ENCODE measurements at regions not wholly inside any gene's neighbourhood (a gene's known extent, or its start where the extent isn't known, plus 50 kb on each side); places are given as distances from the start of the nearest gene placed in this dataset.

GRCh38 chr5:24789611-24790351 is 145.0 kb upstream of the CDH10 start:
- H3K27me3 ChIP-seq = no peaks in the 10 kb centered on the region
- DNase-seq (no peak), ATAC-seq (no peak)
- H3K27ac ChIP-seq = no peak overlapping the region
- WGBS, 2 donors = 60 to 67% methylated on average over 4 of the region's 4 CpGs
- H3K4me1 ChIP-seq = no peaks in the 10 kb centered on the region
- peaks cover 0 to 4% (median 0%) of the 10 kb centered on the region in 11 donors for H3K9me3 ChIP-seq
- no peak overlapping the region for H3K4me3 ChIP-seq
- no peak for TF ChIP-seq CTCF (IDR thresholded peaks at IDR 0.05)
- intact Hi-C loops (cut with DNase I) = no loop called here
- H3K36me3 ChIP-seq = no peaks in the 10 kb centered on the region

GRCh38 chr5:24788829-24789514 is 144.2 kb upstream of the CDH10 start:
- Histone ChIP-seq H3K9me3 (peaks cover 0 to 4% (median 0%) of the 10 kb centered on the region in 11 donors), H3K36me3 (no peaks in the 10 kb centered on the region), H3K27me3 (no peaks in the 10 kb centered on the region), H3K4me1 (no peaks in the 10 kb centered on the region), H3K4me3 (no peak overlapping the region), H3K27ac (no peak overlapping the region)
- 73 to 79% methylated on average over 2 of the region's 2 CpGs for WGBS, 2 donors
- TF ChIP-seq CTCF (IDR thresholded peaks at IDR 0.05) = no peak
- intact Hi-C loops (cut with DNase I) = no loop called here
- no peak for ATAC-seq
- no peak for DNase-seq

- Histone ChIP-seq H3K27me3 (no peaks in the 10 kb centered on the region), H3K4me1 (no peaks in the 10 kb centered on the region), H3K36me3 (no peaks in the 10 kb centered on the region), H3K9me3 (peaks cover 0 to 4% (median 0%) of the 10 kb centered on the region in 11 donors), H3K4me3 (no peak overlapping the region), H3K27ac (no peak overlapping the region)
- DNase-seq (no peak), ATAC-seq (no peak)
- 58 to 63% methylated on average over 4 of the region's 4 CpGs for WGBS, 2 donors
- no peak for TF ChIP-seq CTCF (IDR thresholded peaks at IDR 0.05)
- intact Hi-C loops (cut with DNase I) = no loop called here
These were observed 141.3 kb upstream of the CDH10 start for GRCh38 chr5:24786108-24786507.

GRCh38 chr5:24783596-24783995 is 138.8 kb upstream of the CDH10 start:
- H3K4me1 ChIP-seq = no peaks in the 10 kb centered on the region
- TF ChIP-seq CTCF (IDR thresholded peaks at IDR 0.05) = no peak
- DNase-seq (no peak), ATAC-seq (no peak)
- no peak overlapping the region for H3K4me3 ChIP-seq
- no peaks in the 10 kb centered on the region for H3K27me3 ChIP-seq
- H3K36me3 ChIP-seq = no peaks in the 10 kb centered on the region
- no peak overlapping the region for H3K27ac ChIP-seq
- intact Hi-C loops (cut with DNase I) = no loop called here
- H3K9me3 ChIP-seq = peaks cover 0 to 6% (median 0%) of the 10 kb centered on the region in 11 donors

Data from heart right ventricle (tissue), 16 donors.